ENCODE measurements at regions not wholly inside any gene's neighbourhood (a gene's known extent, or its start where the extent isn't known, plus 50 kb on each side); places are given as distances from the start of the nearest gene placed in this dataset.

DNA sequence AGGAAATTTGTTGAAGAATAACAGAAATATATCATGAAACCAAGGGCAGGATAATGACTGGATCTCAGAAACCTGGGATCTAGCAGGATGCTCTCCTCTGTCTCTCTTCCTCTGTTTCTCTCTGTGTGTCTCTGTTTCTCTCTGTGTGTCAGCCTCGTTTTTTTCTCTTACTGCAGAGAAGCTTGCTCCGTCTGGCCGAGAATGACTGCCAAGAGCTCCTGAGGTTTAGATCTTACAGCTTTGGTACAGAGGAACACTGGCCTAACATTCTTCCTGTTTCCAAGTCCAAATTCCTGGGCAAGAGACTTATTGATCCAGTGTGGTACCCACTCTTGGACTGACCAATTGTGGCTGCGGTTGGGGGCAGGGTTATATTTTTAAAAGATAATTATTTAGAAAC lies 564.0 kb downstream of the XPNPEP1 start:
- H3K27ac ChIP-seq = no peak overlapping the region
- TF ChIP-seq POLR2AphosphoS5 (IDR thresholded peaks at IDR 0.05) (no peak), POLR2A (IDR thresholded peaks at IDR 0.05) (no peak), EP300 (IDR thresholded peaks at IDR 0.05) (no peak)
- TF ChIP-seq, protein P1, sequence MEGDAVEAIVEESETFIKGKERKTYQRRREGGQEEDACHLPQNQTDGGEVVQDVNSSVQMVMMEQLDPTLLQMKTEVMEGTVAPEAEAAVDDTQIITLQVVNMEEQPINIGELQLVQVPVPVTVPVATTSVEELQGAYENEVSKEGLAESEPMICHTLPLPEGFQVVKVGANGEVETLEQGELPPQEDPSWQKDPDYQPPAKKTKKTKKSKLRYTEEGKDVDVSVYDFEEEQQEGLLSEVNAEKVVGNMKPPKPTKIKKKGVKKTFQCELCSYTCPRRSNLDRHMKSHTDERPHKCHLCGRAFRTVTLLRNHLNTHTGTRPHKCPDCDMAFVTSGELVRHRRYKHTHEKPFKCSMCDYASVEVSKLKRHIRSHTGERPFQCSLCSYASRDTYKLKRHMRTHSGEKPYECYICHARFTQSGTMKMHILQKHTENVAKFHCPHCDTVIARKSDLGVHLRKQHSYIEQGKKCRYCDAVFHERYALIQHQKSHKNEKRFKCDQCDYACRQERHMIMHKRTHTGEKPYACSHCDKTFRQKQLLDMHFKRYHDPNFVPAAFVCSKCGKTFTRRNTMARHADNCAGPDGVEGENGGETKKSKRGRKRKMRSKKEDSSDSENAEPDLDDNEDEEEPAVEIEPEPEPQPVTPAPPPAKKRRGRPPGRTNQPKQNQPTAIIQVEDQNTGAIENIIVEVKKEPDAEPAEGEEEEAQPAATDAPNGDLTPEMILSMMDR (IDR thresholded peaks at IDR 0.05) = no peak
- 58 to 72% methylated on average over 4 of the region's 4 CpGs for WGBS, 2 donors

DNA sequence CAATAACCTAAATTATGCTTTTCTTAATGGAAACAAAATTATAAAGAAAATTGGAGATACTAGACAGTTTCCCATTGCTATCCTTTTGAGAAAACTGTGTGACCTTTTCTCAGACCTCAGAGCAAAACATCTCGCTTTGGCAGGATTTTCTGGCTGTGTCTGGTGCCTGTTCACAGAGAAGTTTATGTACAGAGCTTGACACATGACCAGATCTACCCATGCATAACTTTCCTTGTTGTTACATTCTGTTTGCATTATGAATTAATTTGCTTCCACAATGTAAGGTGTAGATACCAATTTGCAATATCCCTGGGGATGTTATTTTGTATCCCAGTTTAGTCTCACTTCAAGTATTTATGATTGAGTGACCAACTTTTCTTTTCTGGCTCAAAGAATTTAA lies 565.0 kb downstream of the XPNPEP1 start:
- no peaks in the 10 kb centered on the region for H3K36me3 ChIP-seq
- H3K4me1 ChIP-seq = no peaks in the 10 kb centered on the region
- WGBS, 2 donors = 27 to 30% methylated on average over 1 of the region's 1 CpG
- no peak for DNase-seq
- H3K27ac ChIP-seq = no peak overlapping the region
- no peak for ATAC-seq (ENCODE audit: low FRiP score in 2 of 2)
- TF ChIP-seq, protein P1 (IDR thresholded peaks at IDR 0.05) = no peak
- TF ChIP-seq POLR2A (IDR thresholded peaks at IDR 0.05) = no peak
- TF ChIP-seq EP300 (IDR thresholded peaks at IDR 0.05) = no peak
- TF ChIP-seq POLR2AphosphoS5 (IDR thresholded peaks at IDR 0.05) = no peak
- H3K4me3 ChIP-seq = no peak overlapping the region
- no peaks in the 10 kb centered on the region for H3K9me3 ChIP-seq
- no peaks in the 10 kb centered on the region for H3K27me3 ChIP-seq

More for the DNA sequence above, 564.0 kb downstream of the XPNPEP1 start:
- ATAC-seq (ENCODE audit: low FRiP score in 2 of 2) (no peak), DNase-seq (no peak)
- Histone ChIP-seq H3K36me3 (no peaks in the 10 kb centered on the region), H3K4me3 (no peak overlapping the region), H3K9me3 (no peaks in the 10 kb centered on the region), H3K27me3 (no peaks in the 10 kb centered on the region), H3K4me1 (no peaks in the 10 kb centered on the region)

DNA sequence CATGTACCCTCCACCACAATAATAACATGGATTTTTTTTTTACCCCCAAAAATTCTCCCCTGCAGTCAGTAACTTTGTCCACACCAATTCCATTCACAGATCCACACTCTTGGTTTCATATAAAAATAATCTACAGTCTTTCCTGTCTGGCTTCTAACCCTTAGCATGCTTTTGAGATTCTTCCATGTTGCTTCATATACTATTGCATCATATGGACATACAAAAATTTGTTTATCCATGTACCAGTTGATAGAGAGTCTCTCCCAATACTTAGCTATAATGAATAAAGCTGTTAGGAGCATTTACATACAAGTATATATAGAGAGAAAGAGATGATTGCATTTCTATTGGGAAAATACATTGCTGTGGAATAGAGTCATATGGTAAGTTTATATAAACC lies 575.0 kb downstream of the XPNPEP1 start:
- Histone ChIP-seq H3K27ac (no peak overlapping the region), H3K36me3 (no peaks in the 10 kb centered on the region), H3K4me3 (no peak overlapping the region), H3K9me3 (peaks cover 0 to 7% (median 5%) of the 10 kb centered on the region in 4 donors), H3K27me3 (no peaks in the 10 kb centered on the region), H3K4me1 (no peaks in the 10 kb centered on the region)
- ATAC-seq (ENCODE audit: low FRiP score in 2 of 2) (no peak), DNase-seq (no peak)
- TF ChIP-seq EP300 (IDR thresholded peaks at IDR 0.05) = no peak
- TF ChIP-seq POLR2A (IDR thresholded peaks at IDR 0.05) = no peak
- TF ChIP-seq, protein P1 (IDR thresholded peaks at IDR 0.05) = no peak
- no peak for TF ChIP-seq POLR2AphosphoS5 (IDR thresholded peaks at IDR 0.05)

DNA sequence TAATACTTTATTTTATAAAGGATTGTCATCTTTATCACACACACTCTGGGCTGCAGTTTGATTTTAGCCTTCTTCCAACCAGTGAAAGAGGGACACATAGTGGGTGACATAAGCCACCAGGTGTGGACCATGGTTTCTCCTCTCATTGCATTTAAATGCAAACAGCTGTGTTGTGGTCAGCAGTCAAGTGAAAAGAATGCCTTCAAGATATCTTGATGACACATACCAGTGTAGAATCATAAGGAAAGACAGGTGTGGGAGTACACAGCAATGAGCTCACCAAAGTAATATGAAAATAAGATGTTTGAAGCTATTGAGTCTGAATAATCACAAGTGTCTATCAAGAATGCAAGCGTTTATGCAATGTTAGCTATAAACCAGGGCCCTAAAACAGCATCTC lies 580.0 kb downstream of the XPNPEP1 start:
- no peak for ATAC-seq (ENCODE audit: low FRiP score in 2 of 2)
- Histone ChIP-seq H3K4me3 (no peak overlapping the region), H3K36me3 (no peaks in the 10 kb centered on the region), H3K27me3 (no peaks in the 10 kb centered on the region), H3K9me3 (no peaks in the 10 kb centered on the region), H3K27ac (no peak overlapping the region), H3K4me1 (no peaks in the 10 kb centered on the region)
- TF ChIP-seq POLR2A (IDR thresholded peaks at IDR 0.05) = no peak
- no peak for TF ChIP-seq EP300 (IDR thresholded peaks at IDR 0.05)
- TF ChIP-seq, protein P1 (IDR thresholded peaks at IDR 0.05) = no peak
- no peak for TF ChIP-seq POLR2AphosphoS5 (IDR thresholded peaks at IDR 0.05)
- DNase-seq = no peak
- WGBS, 2 donors = 64 to 94% methylated on average over 1 of the region's 1 CpG

DNA sequence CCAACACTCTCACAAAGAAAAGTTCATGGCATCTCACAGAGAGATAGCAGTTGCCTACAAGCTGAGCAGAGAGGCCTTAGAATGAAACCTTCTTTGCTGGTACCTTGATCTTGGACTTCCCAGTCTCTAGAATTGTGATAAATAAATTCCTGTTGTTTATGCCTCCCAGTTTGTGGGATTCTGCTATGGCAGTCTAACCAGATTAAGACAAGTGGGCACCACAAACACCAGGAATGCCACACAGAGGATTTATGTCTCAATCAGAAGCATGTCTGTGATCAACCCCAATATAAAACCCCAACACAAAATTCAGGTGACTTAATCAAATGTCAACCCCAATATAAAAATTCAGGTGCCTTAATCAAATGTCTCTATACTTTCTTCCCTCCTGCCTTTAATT lies 581.3 kb downstream of the XPNPEP1 start:
- Histone ChIP-seq H3K4me1 (no peaks in the 10 kb centered on the region), H3K9me3 (no peaks in the 10 kb centered on the region), H3K27me3 (no peaks in the 10 kb centered on the region), H3K4me3 (no peak overlapping the region), H3K36me3 (no peaks in the 10 kb centered on the region), H3K27ac (no peak overlapping the region)
- DNase-seq = no peak
- no peak for ATAC-seq (ENCODE audit: low FRiP score in 2 of 2)
- TF ChIP-seq, protein P1 (IDR thresholded peaks at IDR 0.05) = no peak
- TF ChIP-seq EP300 (IDR thresholded peaks at IDR 0.05) (no peak), POLR2AphosphoS5 (IDR thresholded peaks at IDR 0.05) (no peak), POLR2A (IDR thresholded peaks at IDR 0.05) (no peak)

All from upper lobe of left lung (tissue), 6 donors.